Type B pancreatic cell (in vitro differentiated cells): ENCODE measurements at regions not wholly inside any gene's neighbourhood (a gene's known extent, or its start where the extent isn't known, plus 50 kb on each side); places are given as distances from the start of the nearest gene placed in this dataset.

Source experiments
- DNase-seq: peaks from one replicate; pipeline ENCODE4 v3.0.0; 2021; ENCODE audit warnings: mixed read lengths; ENCODE audit not compliant: unreplicated experiment; ENCODE audit errors: extremely low spot score
- H3K27ac Mint-ChIP-seq: 2 replicates; pipeline ENCODE4 v1.8.0; 2021; ENCODE audit warnings: mild to moderate bottlenecking, mixed read lengths
- H3K27me3 Mint-ChIP-seq: 2 replicates; pipeline ENCODE4 v1.8.0; 2021; ENCODE audit warnings: mixed read lengths
- H3K36me3 Mint-ChIP-seq: 2 replicates; pipeline ENCODE4 v1.8.0; 2021; ENCODE audit warnings: mixed read lengths
- H3K4me1 Mint-ChIP-seq: one replicate; pipeline ENCODE4 v1.8.0; 2021; ENCODE audit warnings: mixed read lengths; ENCODE audit not compliant: unreplicated experiment
- H3K4me3 Mint-ChIP-seq: 2 replicates; pipeline ENCODE4 v1.8.0; 2021; ENCODE audit warnings: mild to moderate bottlenecking, mixed read lengths
- H3K9me3 Mint-ChIP-seq: 2 replicates; pipeline ENCODE4 v1.8.0; 2021; ENCODE audit warnings: mixed read lengths
- CTCF ChIP-seq: fragments of 200-600 bp; sonication (generic); conservative IDR thresholded peaks from 2 replicates; pipeline ENCODE4 v1.5.0; 2021; ENCODE audit warnings: antibody characterized with exemption, mild to moderate bottlenecking

- Mint-ChIP-seq H3K27me3 (peaks cover 3% of the 10 kb centered on the region), H3K36me3 (no peaks in the 10 kb centered on the region), H3K9me3 (no peaks in the 10 kb centered on the region), H3K4me1 (peaks cover 5% of the 10 kb centered on the region), H3K4me3 (no peak overlapping the region), H3K27ac (no peak overlapping the region)
- no peak for TF ChIP-seq CTCF
- no peak for DNase-seq
These were observed 115.6 kb upstream of the ADAMTS5 start for GRCh38 chr21:27082431-27083010.

GRCh38 chr21:27079636-27080240, 112.8 kb upstream of the ADAMTS5 start:
- no peak for TF ChIP-seq CTCF
- H3K36me3 Mint-ChIP-seq = no peaks in the 10 kb centered on the region
- no peaks in the 10 kb centered on the region for H3K9me3 Mint-ChIP-seq
- peaks cover 3% of the 10 kb centered on the region for H3K27me3 Mint-ChIP-seq
- peaks cover 5% of the 10 kb centered on the region for H3K4me1 Mint-ChIP-seq
- DNase-seq = no peak
- H3K4me3 Mint-ChIP-seq = no peak overlapping the region
- H3K27ac Mint-ChIP-seq = no peak overlapping the region

- Mint-ChIP-seq H3K36me3 (no peaks in the 10 kb centered on the region), H3K27me3 (peaks cover 6% of the 10 kb centered on the region), H3K27ac (no peak overlapping the region), H3K4me1 (peaks cover 5% of the 10 kb centered on the region), H3K9me3 (no peaks in the 10 kb centered on the region), H3K4me3 (no peak overlapping the region)
- no peak for DNase-seq
- no peak for TF ChIP-seq CTCF
These were observed 112.0 kb upstream of the ADAMTS5 start for GRCh38 chr21:27078915-27079314.

- DNase-seq = no peak
- no peak overlapping the region for H3K27ac Mint-ChIP-seq
- H3K27me3 Mint-ChIP-seq = peaks cover 6% of the 10 kb centered on the region
- H3K9me3 Mint-ChIP-seq = no peaks in the 10 kb centered on the region
- no peaks in the 10 kb centered on the region for H3K36me3 Mint-ChIP-seq
- no peak overlapping the region for H3K4me3 Mint-ChIP-seq
- H3K4me1 Mint-ChIP-seq = peaks cover 5% of the 10 kb centered on the region
- no peak for TF ChIP-seq CTCF
These were observed 110.6 kb upstream of the ADAMTS5 start for GRCh38 chr21:27077501-27077900.

- no peak for TF ChIP-seq CTCF
- H3K9me3 Mint-ChIP-seq = no peaks in the 10 kb centered on the region
- peaks cover 5% of the 10 kb centered on the region for H3K4me1 Mint-ChIP-seq
- no peaks in the 10 kb centered on the region for H3K36me3 Mint-ChIP-seq
- peaks cover 6% of the 10 kb centered on the region for H3K27me3 Mint-ChIP-seq
- no peak for DNase-seq
- no peak overlapping the region for H3K27ac Mint-ChIP-seq
- H3K4me3 Mint-ChIP-seq = no peak overlapping the region
These were observed 109.1 kb upstream of the ADAMTS5 start for GRCh38 chr21:27076025-27076424.
